TTC549 (cell line): ENCODE measurements at regions not wholly inside any gene's neighbourhood (a gene's known extent, or its start where the extent isn't known, plus 50 kb on each side); places are given as distances from the start of the nearest gene placed in this dataset.

Experiments used
- FAIRE-seq: peaks from 2 replicates; lab custom pipeline; 2012; peaks lifted over from hg19 to GRCh38; lab: Jason Lieb, UNC

DNA sequence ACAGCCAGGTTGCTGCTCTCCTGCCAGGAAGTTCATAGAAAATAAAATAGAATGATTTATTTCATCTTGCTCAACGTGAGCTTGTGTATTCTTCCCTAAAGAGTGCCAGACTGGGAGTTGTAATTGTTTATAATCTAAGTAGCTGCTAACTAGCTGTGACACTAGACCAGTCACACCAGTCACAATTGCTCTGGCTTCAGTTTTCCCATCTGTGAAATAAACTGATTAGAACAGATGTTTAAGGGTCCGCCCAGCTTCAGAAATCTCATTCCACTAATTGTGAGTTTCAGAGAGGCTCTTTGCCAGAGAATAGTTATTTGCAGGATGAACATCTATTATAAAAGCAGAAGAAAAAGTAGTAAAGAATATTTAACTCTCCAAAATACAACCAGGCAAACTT, 55.6 kb upstream of the ZDHHC17 start:
- FAIRE-seq, result no peak

DNA sequence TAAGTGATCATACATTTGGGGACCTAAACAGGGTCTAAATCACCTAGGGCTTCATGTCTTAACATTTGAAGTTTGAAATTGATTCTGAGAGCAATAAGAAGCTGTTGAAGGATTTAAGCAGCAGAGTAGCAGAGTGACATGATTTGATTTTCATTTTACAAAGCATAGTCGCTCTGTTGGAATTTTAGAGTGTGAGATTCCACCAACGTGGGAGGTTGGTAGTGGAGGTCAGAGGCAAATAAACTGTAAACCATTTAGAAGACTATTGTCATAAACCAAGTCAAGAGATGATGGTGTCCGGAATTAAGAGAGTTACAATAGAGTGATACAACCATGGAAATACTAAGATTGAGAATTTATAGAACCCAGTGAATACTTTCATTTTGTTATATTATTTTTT, 52.7 kb upstream of the ZDHHC17 start:
- FAIRE-seq, result no peak

DNA sequence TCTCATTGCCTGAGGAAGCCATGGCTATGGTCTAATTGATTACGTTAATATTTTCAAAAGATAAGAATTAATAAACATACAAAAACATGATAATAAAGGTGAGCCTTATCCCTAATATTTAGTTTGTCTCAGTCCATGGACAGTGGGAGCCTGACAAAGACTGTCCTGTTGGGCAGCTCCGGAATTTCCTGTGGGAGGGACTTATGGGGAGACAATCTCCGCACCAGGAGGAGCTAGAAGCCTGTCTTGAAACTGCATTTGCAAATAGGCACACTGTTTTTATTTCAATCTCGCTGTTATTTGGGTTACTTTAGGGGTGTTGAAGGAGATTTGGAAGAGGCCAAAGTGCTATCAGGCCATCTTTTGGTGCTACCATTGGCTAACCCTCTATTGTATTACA, 50.8 kb upstream of the ZDHHC17 start:
- no peak for FAIRE-seq

DNA sequence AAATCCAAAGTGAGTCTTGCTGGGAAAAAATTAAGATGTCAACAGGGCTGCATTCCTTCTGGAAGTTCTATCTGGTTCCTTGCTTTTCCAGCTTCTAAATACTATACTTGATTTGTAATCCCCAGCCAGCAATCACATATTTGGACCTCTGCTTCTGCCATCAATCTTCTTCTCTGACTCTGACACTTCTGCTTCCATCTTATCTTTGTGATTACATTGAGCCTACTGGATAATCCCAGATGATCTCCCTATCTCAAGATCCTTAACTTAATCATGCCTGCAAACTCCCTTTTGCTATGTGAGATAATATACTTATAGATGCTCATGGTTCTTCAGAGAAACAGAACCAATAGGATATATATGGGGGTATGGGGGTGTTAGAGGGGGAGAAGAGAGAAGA, 49.9 kb upstream of the ZDHHC17 start:
- FAIRE-seq, result no peak
